DMS114 treated with DMSO at 0.1 percent for 48 hours (cell line): ENCODE measurements at regions not wholly inside any gene's neighbourhood (a gene's known extent, or its start where the extent isn't known, plus 50 kb on each side); places are given as distances from the start of the nearest gene placed in this dataset.
"Not testable (repeated sequence)": the region's sequence is repeated elsewhere in the genome, so short reads cannot be mapped to it uniquely, and the experiment has no call there.

Source experiments
- DNase-seq: peaks from one replicate; lab custom pipeline; 2025; ENCODE audit not compliant: unreplicated experiment; lab: John Stamatoyannopoulos, UW

GRCh38 chr4:126405369-126405982 is 1090.7 kb downstream of the FAT4 start:
- no peak for DNase-seq

- no peak for DNase-seq
These were observed 1095.0 kb downstream of the FAT4 start for GRCh38 chr4:126409746-126410145.

- no peak for DNase-seq
These were observed 1096.3 kb downstream of the FAT4 start for GRCh38 chr4:126411047-126411446.

- DNase-seq = not testable (repeated sequence)
These were observed 1097.6 kb downstream of the FAT4 start for GRCh38 chr4:126412310-126412709.

- no peak for DNase-seq
These were observed 1100.0 kb downstream of the FAT4 start for GRCh38 chr4:126414741-126415140.

GRCh38 chr4:126419266-126419665 is 1104.5 kb downstream of the FAT4 start:
- DNase-seq = no peak

GRCh38 chr4:126427853-126428252 is 1113.1 kb downstream of the FAT4 start:
- no peak for DNase-seq

- DNase-seq = no peak
These were observed 1116.3 kb downstream of the FAT4 start for GRCh38 chr4:126431049-126431448.

- DNase-seq = no peak
These were observed 1120.7 kb downstream of the FAT4 start for GRCh38 chr4:126435491-126435890.

GRCh38 chr4:126440297-126440696 is 1125.5 kb downstream of the FAT4 start:
- no peak for DNase-seq

GRCh38 chr4:126441173-126442035 is 1126.6 kb downstream of the FAT4 start:
- DNase-seq = no peak

- no peak for DNase-seq
These were observed 1130.8 kb downstream of the FAT4 start for GRCh38 chr4:126445596-126445995.

- DNase-seq = no peak
These were observed 1132.2 kb downstream of the FAT4 start for GRCh38 chr4:126446917-126447316.

- DNase-seq = no peak
These were observed 1133.5 kb downstream of the FAT4 start for GRCh38 chr4:126448086-126448845.

GRCh38 chr4:126451237-126451873 is 1136.6 kb downstream of the FAT4 start:
- DNase-seq = no peak

GRCh38 chr4:126455865-126456264 is 1141.1 kb downstream of the FAT4 start:
- no peak for DNase-seq

GRCh38 chr4:126458993-126459392 is 1144.2 kb downstream of the FAT4 start:
- no peak for DNase-seq

GRCh38 chr4:126465341-126465740 is 1150.6 kb downstream of the FAT4 start:
- DNase-seq = no peak

GRCh38 chr4:126466848-126467247 is 1152.1 kb downstream of the FAT4 start:
- no peak for DNase-seq

GRCh38 chr4:126468144-126468543 is 1153.4 kb downstream of the FAT4 start:
- no peak for DNase-seq

- no peak for DNase-seq
These were observed 1156.1 kb downstream of the FAT4 start for GRCh38 chr4:126470862-126471261.
